HEK293 (cell line): ENCODE measurements at regions not wholly inside any gene's neighbourhood (a gene's known extent, or its start where the extent isn't known, plus 50 kb on each side); places are given as distances from the start of the nearest gene placed in this dataset.

Experiments
- CTCF ChIA-PET: fragments of 350-600 bp; formaldehyde crosslinking; extraction: SDS; loops from one replicate; lab custom pipeline; 2021; ENCODE audit warnings: antibody characterized with exemption; lab: Yijun Ruan, JAX
- POLR2A ChIA-PET: fragments of 300-600 bp; formaldehyde crosslinking; extraction: SDS; loops from one replicate; lab custom pipeline; 2020; ENCODE audit warnings: antibody characterized with exemption, inconsistent platforms; lab: Yijun Ruan, JAX
- H3K27ac ChIP-seq: fragments of 200-500 bp; sonication (Bioruptor generic); 2 replicates; pipeline ENCODE4 v1.5.1; 2014; ENCODE audit warnings: low read depth, low read length, control low read depth, inconsistent platforms; ENCODE audit errors: extremely low read depth
- H3K36me3 ChIP-seq, 2 experiments: fragments of 200-500 bp in 1 of 2; sonication (Bioruptor generic) in 1 of 2; 1 replicate in 1 of 2; 2 replicates in 1 of 2; pipeline ENCODE4 v1.5.1; 2014 to 2017; ENCODE audit warnings: inconsistent platforms in 2 of 2, low read length in 2 of 2; ENCODE audit not compliant: control insufficient read depth in 2 of 2, insufficient read depth in 1 of 2
- H3K4me1 ChIP-seq: fragments of 200-500 bp; sonication (Bioruptor generic); 2 replicates; pipeline ENCODE4 v1.5.1; 2014; ENCODE audit warnings: mild to moderate bottlenecking, low read length, inconsistent platforms; ENCODE audit not compliant: control insufficient read depth, insufficient read depth
- H3K4me3 ChIP-seq: 2 replicates; pipeline ENCODE4 v1.5.1; 2011; ENCODE audit warnings: low read depth, mild to moderate bottlenecking, control low read depth, low read length, moderate library complexity
- H3K9me3 ChIP-seq: fragments of 200-500 bp; sonication (Bioruptor generic); 2 replicates; pipeline ENCODE4 v1.5.1; 2014; ENCODE audit warnings: low read depth, low read length, inconsistent platforms; ENCODE audit not compliant: control insufficient read depth, insufficient read depth
- BCL6B ChIP-seq: fragments of 450-650 bp; formaldehyde crosslinking; IDR thresholded peaks from 2 replicates; pipeline ENCODE4 v1.5.1; 2017; ENCODE audit warnings: missing biosample characterization, missing genetic modification characterization
- SALL2 ChIP-seq: fragments of 450-650 bp; formaldehyde crosslinking; IDR thresholded peaks from 2 replicates; pipeline ENCODE4 v1.5.0; 2017; ENCODE audit warnings: missing biosample characterization, mild to moderate bottlenecking, missing genetic modification characterization, borderline replicate concordance
- SCRT2 ChIP-seq: fragments of 450-650 bp; formaldehyde crosslinking; IDR thresholded peaks from 2 replicates; pipeline ENCODE4 v1.5.1; 2016; ENCODE audit warnings: missing biosample characterization, missing genetic modification characterization
- SETDB1 ChIP-seq: IDR thresholded peaks from one replicate; pipeline ENCODE4 v1.6.1; 2017; ENCODE audit warnings: mild to moderate bottlenecking, low read length, moderate library complexity, mixed read lengths; ENCODE audit not compliant: insufficient read length
- ZBTB17 ChIP-seq: fragments of 450-650 bp; formaldehyde crosslinking; IDR thresholded peaks from 2 replicates; pipeline ENCODE4 v1.5.1; 2016; ENCODE audit warnings: missing biosample characterization, missing genetic modification characterization
- ZNF112 ChIP-seq: fragments of 450-650 bp; formaldehyde crosslinking; IDR thresholded peaks from 2 replicates; pipeline ENCODE4 v1.5.0; 2017; ENCODE audit warnings: missing biosample characterization, missing genetic modification characterization
- ZNF148 ChIP-seq: fragments of 450-650 bp; formaldehyde crosslinking; IDR thresholded peaks from 2 replicates; pipeline ENCODE4 v1.5.0; 2017; ENCODE audit warnings: missing biosample characterization, missing genetic modification characterization, borderline replicate concordance
- ZNF157 ChIP-seq: fragments of 450-650 bp; formaldehyde crosslinking; IDR thresholded peaks from 2 replicates; pipeline ENCODE4 v1.5.1; 2016; ENCODE audit warnings: missing biosample characterization, missing genetic modification characterization
- ZNF202 ChIP-seq: fragments of 450-650 bp; formaldehyde crosslinking; IDR thresholded peaks from 2 replicates; pipeline ENCODE4 v1.5.1; 2016; ENCODE audit warnings: missing biosample characterization, missing genetic modification characterization, borderline replicate concordance
- ZNF214 ChIP-seq: fragments of 450-650 bp; formaldehyde crosslinking; IDR thresholded peaks from 2 replicates; pipeline ENCODE4 v1.5.1; 2017; ENCODE audit warnings: missing biosample characterization, mild to moderate bottlenecking, missing genetic modification characterization, borderline replicate concordance
- ZNF311 ChIP-seq: fragments of 450-650 bp; formaldehyde crosslinking; IDR thresholded peaks from 2 replicates; pipeline ENCODE4 v1.5.1; 2017; ENCODE audit warnings: missing biosample characterization, missing genetic modification characterization, borderline replicate concordance
- ZNF324 ChIP-seq: fragments of 450-650 bp; formaldehyde crosslinking; IDR thresholded peaks from 2 replicates; pipeline ENCODE4 v1.5.1; 2016; ENCODE audit warnings: missing biosample characterization, missing genetic modification characterization
- ZNF426 ChIP-seq: fragments of 450-650 bp; formaldehyde crosslinking; IDR thresholded peaks from 2 replicates; pipeline ENCODE4 v1.5.1; 2017; ENCODE audit warnings: missing biosample characterization, missing genetic modification characterization, mild to moderate bottlenecking, inconsistent platforms, moderate library complexity
- ZNF571 ChIP-seq: fragments of 450-650 bp; formaldehyde crosslinking; IDR thresholded peaks from 2 replicates; pipeline ENCODE4 v1.5.0; 2017; ENCODE audit warnings: missing biosample characterization, missing genetic modification characterization
- ZNF707 ChIP-seq: fragments of 450-650 bp; formaldehyde crosslinking; IDR thresholded peaks from 2 replicates; pipeline ENCODE4 v1.5.1; 2016; ENCODE audit warnings: missing biosample characterization, missing genetic modification characterization
- ZNF768 ChIP-seq: fragments of 450-650 bp; formaldehyde crosslinking; IDR thresholded peaks from 2 replicates; pipeline ENCODE4 v1.5.1; 2018; ENCODE audit warnings: missing biosample characterization, mild to moderate bottlenecking, missing genetic modification characterization
- ZNF777 ChIP-seq: fragments of 450-650 bp; formaldehyde crosslinking; IDR thresholded peaks from 2 replicates; pipeline ENCODE4 v1.5.1; 2017; ENCODE audit warnings: missing biosample characterization, missing genetic modification characterization, borderline replicate concordance
- ZXDB ChIP-seq: fragments of 450-650 bp; formaldehyde crosslinking; IDR thresholded peaks from 2 replicates; pipeline ENCODE4 v1.5.1; 2016; ENCODE audit warnings: missing biosample characterization, missing genetic modification characterization
- TF ChIP-seq, protein P1 (sequence below): IDR thresholded peaks from 2 replicates; pipeline ENCODE4 v1.6.1; 2011; ENCODE audit warnings: mild to moderate bottlenecking, low read depth, low read length, borderline replicate concordance
- TF ChIP-seq, protein P2 (sequence below): fragments of 450-650 bp; formaldehyde crosslinking; IDR thresholded peaks from 2 replicates; pipeline ENCODE4 v1.5.1; 2016; ENCODE audit warnings: missing biosample characterization, missing genetic modification characterization
- TF ChIP-seq, protein P3 (sequence below): fragments of 450-650 bp; formaldehyde crosslinking; IDR thresholded peaks from 2 replicates; pipeline ENCODE4 v1.5.1; 2016; ENCODE audit warnings: missing biosample characterization, missing genetic modification characterization
- TF ChIP-seq, protein P4 (sequence below): fragments of 450-650 bp; formaldehyde crosslinking; IDR thresholded peaks from 2 replicates; pipeline ENCODE4 v1.5.1; 2016; ENCODE audit warnings: missing biosample characterization, missing genetic modification characterization

GRCh38 chr1:191371626-191372025 lies 786.6 kb upstream of the RGS18 start:
- ChIA-PET POLR2A (no interaction called here), CTCF (no interaction called here)
- H3K4me1 ChIP-seq, result no peaks in the 10 kb centered on the region
- no peaks in the 10 kb centered on the region for H3K36me3 ChIP-seq
- no peak overlapping the region for H3K27ac ChIP-seq
- no peak overlapping the region for H3K4me3 ChIP-seq
- no peaks in the 10 kb centered on the region for H3K9me3 ChIP-seq
- no peak for TF ChIP-seq ZNF214 (tag by site-specific recombination)
- no peak for TF ChIP-seq ZNF112 (tag by site-specific recombination)
- TF ChIP-seq, protein P1, sequence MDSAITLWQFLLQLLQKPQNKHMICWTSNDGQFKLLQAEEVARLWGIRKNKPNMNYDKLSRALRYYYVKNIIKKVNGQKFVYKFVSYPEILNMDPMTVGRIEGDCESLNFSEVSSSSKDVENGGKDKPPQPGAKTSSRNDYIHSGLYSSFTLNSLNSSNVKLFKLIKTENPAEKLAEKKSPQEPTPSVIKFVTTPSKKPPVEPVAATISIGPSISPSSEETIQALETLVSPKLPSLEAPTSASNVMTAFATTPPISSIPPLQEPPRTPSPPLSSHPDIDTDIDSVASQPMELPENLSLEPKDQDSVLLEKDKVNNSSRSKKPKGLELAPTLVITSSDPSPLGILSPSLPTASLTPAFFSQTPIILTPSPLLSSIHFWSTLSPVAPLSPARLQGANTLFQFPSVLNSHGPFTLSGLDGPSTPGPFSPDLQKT, result no peak
- no peak for TF ChIP-seq ZNF426
- no peak for TF ChIP-seq ZNF157 (tag by site-specific recombination)
- TF ChIP-seq ZNF202 (tag by site-specific recombination), result no peak
- TF ChIP-seq ZNF311 (tag by site-specific recombination), result no peak
- no peak for TF ChIP-seq ZNF324 (tag by site-specific recombination)
- no peak for TF ChIP-seq BCL6B (tag by site-specific recombination)
- TF ChIP-seq ZXDB (tag by site-specific recombination), result no peak
- TF ChIP-seq, all 188 proteins: peak for 0

DNA sequence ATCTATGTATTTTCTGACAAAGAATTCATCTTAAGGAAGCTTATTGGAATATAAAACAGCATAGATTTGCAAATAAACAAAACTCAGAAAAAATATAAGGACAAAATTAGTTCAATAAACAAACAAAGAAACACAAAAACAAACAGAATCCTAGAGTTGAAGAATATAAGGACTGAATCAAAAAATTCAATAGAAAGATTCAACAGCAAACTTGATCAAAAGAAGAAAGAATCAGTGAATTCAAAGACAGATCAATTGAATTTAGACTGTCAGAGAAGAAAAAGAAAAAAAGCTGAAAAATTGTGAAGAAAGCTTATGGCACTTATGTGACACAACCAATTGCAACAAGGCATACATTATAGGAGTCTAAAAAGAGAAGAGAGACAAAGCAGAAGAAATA lies 770.0 kb upstream of the RGS18 start:
- Histone ChIP-seq H3K27ac (no peak overlapping the region), H3K4me3 (no peak overlapping the region), H3K36me3 (no peaks in the 10 kb centered on the region), H3K9me3 (no peaks in the 10 kb centered on the region), H3K4me1 (no peaks in the 10 kb centered on the region)
- TF ChIP-seq SCRT2 (tag by site-specific recombination) (no peak), ZNF707 (tag by site-specific recombination) (no peak), ZBTB17 (tag by site-specific recombination) (no peak), SETDB1 (peak; percentile 74)
- TF ChIP-seq, protein P2, sequence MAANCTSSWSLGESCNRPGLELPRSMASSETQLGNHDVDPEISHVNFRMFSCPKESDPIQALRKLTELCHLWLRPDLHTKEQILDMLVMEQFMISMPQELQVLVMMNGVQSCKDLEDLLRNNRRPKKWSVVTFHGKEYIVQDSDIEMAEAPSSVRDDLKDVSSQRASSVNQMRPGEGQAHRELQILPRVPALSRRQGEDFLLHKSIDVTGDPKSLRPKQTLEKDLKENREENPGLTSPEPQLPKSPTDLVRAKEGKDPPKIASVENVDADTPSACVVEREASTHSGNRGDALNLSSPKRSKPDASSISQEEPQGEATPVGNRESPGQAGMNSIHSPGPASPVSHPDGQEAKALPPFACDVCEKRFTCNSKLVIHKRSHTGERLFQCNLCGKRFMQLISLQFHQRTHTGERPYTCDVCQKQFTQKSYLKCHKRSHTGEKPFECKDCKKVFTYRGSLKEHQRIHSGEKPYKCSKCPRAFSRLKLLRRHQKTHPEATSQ (tag by site-specific recombination), result no peak
- CTCF ChIA-PET, result no interaction called here
- POLR2A ChIA-PET, result no interaction called here

GRCh38 chr1:191396622-191397021 lies 761.6 kb upstream of the RGS18 start:
- H3K27ac ChIP-seq, result no peak overlapping the region
- H3K9me3 ChIP-seq, result no peaks in the 10 kb centered on the region
- H3K4me3 ChIP-seq, result no peak overlapping the region
- no peaks in the 10 kb centered on the region for H3K36me3 ChIP-seq
- TF ChIP-seq SALL2 (tag by site-specific recombination) (no peak), ZNF112 (tag by site-specific recombination) (no peak), ZNF777 (tag by site-specific recombination) (no peak), ZNF571 (tag by site-specific recombination) (no peak), ZNF148 (no peak), ZNF768 (tag by site-specific recombination) (no peak)
- TF ChIP-seq, protein P3, sequence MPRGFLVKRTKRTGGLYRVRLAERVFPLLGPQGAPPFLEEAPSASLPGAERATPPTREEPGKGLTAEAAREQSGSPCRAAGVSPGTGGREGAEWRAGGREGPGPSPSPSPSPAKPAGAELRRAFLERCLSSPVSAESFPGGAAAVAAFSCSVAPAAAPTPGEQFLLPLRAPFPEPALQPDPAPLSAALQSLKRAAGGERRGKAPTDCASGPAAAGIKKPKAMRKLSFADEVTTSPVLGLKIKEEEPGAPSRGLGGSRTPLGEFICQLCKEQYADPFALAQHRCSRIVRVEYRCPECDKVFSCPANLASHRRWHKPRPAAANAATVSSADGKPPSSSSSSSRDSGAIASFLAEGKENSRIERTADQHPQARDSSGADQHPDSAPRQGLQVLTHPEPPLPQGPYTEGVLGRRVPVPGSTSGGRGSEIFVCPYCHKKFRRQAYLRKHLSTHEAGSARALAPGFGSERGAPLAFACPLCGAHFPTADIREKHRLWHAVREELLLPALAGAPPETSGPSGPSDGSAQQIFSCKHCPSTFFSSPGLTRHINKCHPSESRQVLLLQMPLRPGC (tag by site-specific recombination), result no peak
- TF ChIP-seq, protein P4, sequence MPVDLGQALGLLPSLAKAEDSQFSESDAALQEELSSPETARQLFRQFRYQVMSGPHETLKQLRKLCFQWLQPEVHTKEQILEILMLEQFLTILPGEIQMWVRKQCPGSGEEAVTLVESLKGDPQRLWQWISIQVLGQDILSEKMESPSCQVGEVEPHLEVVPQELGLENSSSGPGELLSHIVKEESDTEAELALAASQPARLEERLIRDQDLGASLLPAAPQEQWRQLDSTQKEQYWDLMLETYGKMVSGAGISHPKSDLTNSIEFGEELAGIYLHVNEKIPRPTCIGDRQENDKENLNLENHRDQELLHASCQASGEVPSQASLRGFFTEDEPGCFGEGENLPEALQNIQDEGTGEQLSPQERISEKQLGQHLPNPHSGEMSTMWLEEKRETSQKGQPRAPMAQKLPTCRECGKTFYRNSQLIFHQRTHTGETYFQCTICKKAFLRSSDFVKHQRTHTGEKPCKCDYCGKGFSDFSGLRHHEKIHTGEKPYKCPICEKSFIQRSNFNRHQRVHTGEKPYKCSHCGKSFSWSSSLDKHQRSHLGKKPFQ (tag by site-specific recombination), result no peak
- POLR2A ChIA-PET, result no interaction called here
- H3K4me1 ChIP-seq, result no peaks in the 10 kb centered on the region
- CTCF ChIA-PET, result no interaction called here
